HG02981 (cell line): ENCODE measurements at regions not wholly inside any gene's neighbourhood (a gene's known extent, or its start where the extent isn't known, plus 50 kb on each side); places are given as distances from the start of the nearest gene placed in this dataset.
A peak's percentile ranks its signal among the peaks of the same experiment; 100 is the strongest.

Experiments
- ATAC-seq: cut with Tn5 transposase; IDR thresholded peaks from one replicate; pipeline ENCODE4 v1.9.1; 2021; ENCODE audit warnings: mild to moderate bottlenecking, moderate library complexity; ENCODE audit not compliant: unreplicated experiment

GRCh38 chr20:52654567-52654966, 317.6 kb upstream of the TSHZ2 start:
- ATAC-seq = no peak

GRCh38 chr20:52652271-52652670, 319.9 kb upstream of the TSHZ2 start:
- ATAC-seq = no peak

- ATAC-seq = no peak
Measured at GRCh38 chr20:52649727-52650126, 322.4 kb upstream of the TSHZ2 start.

GRCh38 chr20:52645822-52646221, 326.3 kb upstream of the TSHZ2 start:
- ATAC-seq = no peak

GRCh38 chr20:52643034-52643433, 329.1 kb upstream of the TSHZ2 start:
- no peak for ATAC-seq

- no peak for ATAC-seq
Measured at GRCh38 chr20:52637201-52637600, 335.0 kb upstream of the TSHZ2 start.

- ATAC-seq = no peak
Measured at GRCh38 chr20:52631469-52631868, 340.7 kb upstream of the TSHZ2 start.

- ATAC-seq = no peak
Measured at GRCh38 chr20:52630138-52630537, 342.0 kb upstream of the TSHZ2 start.

- no peak for ATAC-seq
Measured at GRCh38 chr20:52624281-52624680, 347.9 kb upstream of the TSHZ2 start.

GRCh38 chr20:52622081-52622480, 350.1 kb upstream of the TSHZ2 start:
- no peak for ATAC-seq

- no peak for ATAC-seq
Measured at GRCh38 chr20:52621401-52621800, 350.8 kb upstream of the TSHZ2 start.

GRCh38 chr20:52619671-52620070, 352.5 kb upstream of the TSHZ2 start:
- no peak for ATAC-seq

- ATAC-seq = peak; percentile 56
Measured at GRCh38 chr20:52619101-52619500, 353.1 kb upstream of the TSHZ2 start.

GRCh38 chr20:52616629-52617028, 355.5 kb upstream of the TSHZ2 start:
- ATAC-seq = no peak

- no peak for ATAC-seq
Measured at GRCh38 chr20:52614051-52614863, 357.9 kb upstream of the TSHZ2 start.

GRCh38 chr20:52612046-52612632, 360.0 kb upstream of the TSHZ2 start:
- ATAC-seq = no peak

GRCh38 chr20:52610749-52611148, 361.4 kb upstream of the TSHZ2 start:
- ATAC-seq = no peak

GRCh38 chr20:52601295-52601971, 370.7 kb upstream of the TSHZ2 start:
- no peak for ATAC-seq

GRCh38 chr20:52596256-52596655, 375.9 kb upstream of the TSHZ2 start:
- no peak for ATAC-seq

- no peak for ATAC-seq
Measured at GRCh38 chr20:52595518-52595917, 376.6 kb upstream of the TSHZ2 start.

GRCh38 chr20:52593654-52594053, 378.5 kb upstream of the TSHZ2 start:
- no peak for ATAC-seq

- ATAC-seq = no peak
Measured at GRCh38 chr20:52592567-52592966, 379.6 kb upstream of the TSHZ2 start.
